ENCODE measurements at regions not wholly inside any gene's neighbourhood (a gene's known extent, or its start where the extent isn't known, plus 50 kb on each side); places are given as distances from the start of the nearest gene placed in this dataset.

DNA sequence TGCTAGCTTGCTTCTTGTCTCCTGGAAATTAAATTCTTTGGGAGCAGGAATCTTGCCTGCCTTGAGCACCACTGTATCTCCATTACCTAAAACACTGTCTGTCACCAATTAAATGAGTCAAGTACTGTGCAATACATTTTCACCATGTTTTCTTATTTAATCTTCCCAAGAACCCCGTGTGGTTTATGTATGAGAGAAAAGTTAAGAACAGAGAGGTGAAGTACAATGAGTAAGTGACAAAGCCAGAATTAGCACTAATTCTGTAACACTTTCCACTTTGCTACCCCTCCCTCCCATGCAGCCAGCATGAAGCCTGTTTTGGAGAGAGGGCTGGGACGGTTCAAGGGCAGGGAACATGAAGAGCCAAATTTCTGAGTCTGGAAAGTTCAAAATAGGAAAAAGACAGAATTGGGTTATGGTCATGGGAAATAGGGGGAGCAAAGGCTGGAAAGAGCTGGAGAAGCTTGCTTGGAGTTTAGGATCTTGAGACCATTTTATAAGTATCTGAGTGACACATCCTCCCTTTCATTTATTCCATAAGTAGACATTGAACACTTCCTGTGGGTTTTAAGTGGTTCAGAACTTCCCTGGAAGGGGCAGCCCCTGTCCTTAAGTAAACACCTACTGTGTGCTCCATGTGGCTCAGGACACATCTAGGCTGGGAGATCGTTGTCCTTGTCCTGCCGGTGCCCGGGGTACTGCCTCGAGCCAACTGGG is 60.5 kb upstream of the CHST1 start:
- in situ Hi-C loops (cut with MboI; ENCODE audit: low sequenced_read_pairs): no loop called here

DNA sequence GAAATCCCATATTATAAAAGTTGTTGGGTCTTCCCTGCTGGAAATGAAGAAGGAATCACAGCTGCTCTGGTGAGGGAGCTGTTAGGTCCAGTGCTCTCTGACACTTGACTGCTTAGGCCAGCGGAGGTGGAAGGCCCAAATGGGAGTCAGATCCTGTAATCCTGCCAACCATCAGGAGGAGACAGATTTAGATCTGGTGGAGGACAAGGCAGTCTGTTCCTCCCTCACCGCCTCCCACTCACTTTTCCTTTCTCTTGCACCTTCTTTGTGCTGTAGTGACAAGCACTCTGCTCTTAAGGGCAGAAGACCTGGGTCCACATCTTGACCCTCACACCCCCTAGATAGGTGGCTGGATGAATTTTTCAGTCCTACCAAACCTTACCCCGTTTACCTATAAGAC is 59.7 kb upstream of the CHST1 start:
- in situ Hi-C loops (cut with MboI; ENCODE audit: low sequenced_read_pairs): no loop called here

DNA sequence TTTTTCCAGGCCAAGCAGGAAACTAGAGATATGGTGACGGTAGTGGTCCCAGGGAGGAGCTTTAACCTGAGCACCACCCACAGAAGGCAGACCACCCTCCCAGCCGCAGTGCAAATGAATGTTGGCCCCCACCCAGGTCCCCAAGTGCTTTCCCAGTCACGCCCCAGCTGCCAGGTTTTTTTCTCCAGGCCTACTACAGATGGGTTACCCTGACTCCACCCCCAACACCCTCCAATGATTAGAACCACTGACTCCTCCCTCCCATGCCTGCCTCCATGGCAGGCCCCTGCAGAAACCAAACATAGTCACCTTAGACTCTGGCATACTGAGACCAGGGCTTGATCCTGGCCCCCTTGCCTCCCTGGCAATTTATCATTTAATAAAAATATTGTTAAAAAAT is 58.7 kb upstream of the CHST1 start:
- in situ Hi-C loops (cut with MboI; ENCODE audit: low sequenced_read_pairs): no loop called here

DNA sequence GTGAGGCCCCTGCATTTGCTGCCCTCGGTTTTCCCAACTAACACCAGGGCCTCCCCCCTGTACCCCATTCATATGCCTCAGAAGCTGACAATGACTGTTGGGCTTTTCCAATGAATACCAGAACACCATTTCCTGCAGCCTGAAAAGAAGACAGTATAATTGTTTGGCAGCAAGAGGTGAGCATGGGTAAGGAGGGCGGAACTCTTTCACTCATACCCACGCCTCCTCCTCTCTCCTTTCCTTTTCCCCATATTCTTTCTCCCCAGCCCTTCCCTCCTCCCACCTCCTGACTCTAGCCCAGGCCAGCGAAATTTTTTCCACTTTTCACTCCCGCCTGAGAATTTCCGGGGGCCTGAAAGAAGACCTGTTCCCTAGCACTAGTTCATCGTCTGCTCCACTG is 58.0 kb upstream of the CHST1 start:
- in situ Hi-C loops (cut with MboI; ENCODE audit: low sequenced_read_pairs): no loop called here

DNA sequence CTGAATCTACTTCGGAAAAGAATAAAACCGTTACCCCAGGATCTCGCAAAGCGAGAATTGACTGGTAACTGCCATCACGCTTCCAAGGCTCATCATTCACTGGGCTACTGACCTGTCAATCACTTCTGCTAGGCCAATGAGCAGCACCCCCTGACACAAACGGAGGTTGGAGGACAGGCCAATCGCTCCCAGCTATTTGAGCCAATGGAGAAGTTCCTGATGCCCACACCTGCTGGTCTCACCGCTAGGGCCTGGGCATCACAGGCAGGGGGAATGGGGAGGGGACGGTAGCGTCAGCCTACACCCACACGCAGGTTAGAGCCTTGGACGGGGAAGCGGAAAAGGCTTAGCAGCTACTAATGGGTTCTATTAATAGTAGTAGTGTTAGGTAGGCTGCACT is 56.7 kb upstream of the CHST1 start:
- in situ Hi-C loops (cut with MboI; ENCODE audit: low sequenced_read_pairs): no loop called here

DNA sequence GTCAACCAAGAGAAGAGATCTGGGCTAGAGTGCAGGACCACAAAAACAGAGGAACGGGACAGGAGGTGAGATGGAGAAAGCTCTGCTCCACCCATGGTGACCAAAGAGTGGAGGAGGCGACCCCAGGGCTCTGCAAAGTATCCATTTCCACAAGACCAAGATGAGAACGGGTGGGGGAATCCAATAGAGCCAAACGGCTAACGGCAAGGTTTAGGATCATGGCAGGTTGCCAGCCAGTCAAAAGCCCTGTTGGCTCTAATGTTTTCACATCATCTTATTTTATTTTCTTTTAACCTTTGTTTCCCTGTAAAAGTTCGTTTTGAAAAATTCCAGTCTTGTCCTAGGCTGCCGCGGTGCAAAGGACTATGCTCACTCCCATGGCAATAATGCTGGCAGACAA is 52.1 kb upstream of the CHST1 start:
- in situ Hi-C loops (cut with MboI; ENCODE audit: low sequenced_read_pairs): no loop called here

DNA sequence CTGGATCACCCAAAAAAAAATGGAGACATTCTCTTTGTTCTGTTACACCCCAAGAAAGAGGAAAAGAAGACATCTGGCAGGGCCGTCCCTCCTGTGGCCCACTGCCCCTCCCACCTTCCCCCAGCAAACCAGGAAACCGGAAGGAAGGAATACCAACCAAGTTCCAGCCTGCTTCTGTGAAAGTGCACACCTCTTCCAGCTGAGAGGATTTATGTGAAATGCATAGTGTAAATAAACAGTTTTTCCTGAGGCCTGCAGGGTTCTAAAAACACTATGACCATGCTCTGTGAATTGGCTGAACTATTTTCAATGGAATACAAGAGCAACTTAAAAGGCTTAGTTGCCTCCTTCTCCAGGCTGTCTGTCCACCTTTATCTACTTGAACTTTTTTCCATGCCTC is 50.0 kb upstream of the CHST1 start:
- in situ Hi-C loops (cut with MboI; ENCODE audit: low sequenced_read_pairs): no loop called here
